NCI-H1048 (cell line): ENCODE measurements at regions not wholly inside any gene's neighbourhood (a gene's known extent, or its start where the extent isn't known, plus 50 kb on each side); places are given as distances from the start of the nearest gene placed in this dataset.
"Not testable (repeated sequence)": the region's sequence is repeated elsewhere in the genome, so short reads cannot be mapped to it uniquely, and the experiment has no call there.

Experiments used
- DNase-seq: peaks from one replicate; lab custom pipeline; 2025; lab: John Stamatoyannopoulos, UW

GRCh38 chr2:173550143-173550542, 195.5 kb downstream of the CDCA7 start:
- DNase-seq, result no peak

- no peak for DNase-seq
These were observed 197.9 kb downstream of the CDCA7 start for GRCh38 chr2:173552531-173552930.

- no peak for DNase-seq
These were observed 198.9 kb downstream of the CDCA7 start for GRCh38 chr2:173553593-173553992.

DNA sequence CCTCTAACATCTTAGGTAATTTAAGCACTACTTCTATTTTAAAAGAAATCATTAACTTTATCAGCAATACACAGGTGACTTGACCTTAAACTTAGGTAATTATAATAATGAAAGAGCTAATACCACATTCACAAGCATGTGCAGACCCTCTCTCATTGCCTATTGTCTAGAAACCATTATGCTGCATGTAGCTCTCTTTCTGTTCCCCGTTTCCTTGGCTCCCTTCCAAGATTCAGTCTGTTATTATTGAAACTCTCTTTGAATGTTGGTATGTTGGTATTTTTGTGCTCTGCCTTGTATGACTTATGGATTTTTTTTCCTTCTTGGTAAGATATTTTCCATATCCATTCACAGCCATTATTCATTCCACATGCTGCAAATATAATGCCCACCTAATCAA, 201.2 kb downstream of the CDCA7 start:
- DNase-seq, result no peak

DNA sequence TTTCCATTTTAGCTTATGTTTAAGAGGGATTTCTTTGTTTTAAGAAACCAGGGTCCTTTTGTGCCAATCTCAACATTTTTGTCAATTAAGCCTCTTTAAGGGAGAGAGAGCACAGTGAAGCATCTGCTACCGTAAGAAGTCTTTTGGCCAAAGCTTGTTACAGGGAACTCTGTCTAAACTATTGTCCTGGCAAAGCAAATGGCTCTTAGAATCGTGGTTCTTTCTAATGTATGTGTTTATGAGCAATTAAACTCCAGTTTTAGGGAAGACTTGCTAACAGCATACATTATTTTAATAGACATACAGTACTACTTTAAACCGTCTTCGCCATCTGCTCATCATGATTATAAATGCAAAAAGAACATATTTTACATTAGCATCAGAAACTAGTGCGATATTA, 202.1 kb downstream of the CDCA7 start:
- DNase-seq, result no peak

DNA sequence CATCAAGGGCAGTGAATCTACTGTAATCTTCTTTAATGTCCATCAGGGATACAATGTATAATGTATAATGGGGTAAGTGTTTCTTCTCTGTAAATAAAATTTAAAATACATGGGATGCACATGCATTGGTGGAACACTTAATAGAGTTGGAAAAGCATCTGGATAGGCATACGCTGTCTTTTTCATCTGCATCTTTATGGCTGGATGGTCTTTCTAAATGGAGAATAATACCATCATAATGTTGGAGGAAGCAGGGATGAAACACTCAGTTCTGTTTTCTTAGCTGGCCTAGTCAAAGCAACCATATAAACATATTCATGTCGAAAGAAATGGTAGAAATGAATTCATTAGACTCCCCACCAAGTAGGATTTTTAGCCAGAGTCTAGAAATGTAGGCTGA, 202.8 kb downstream of the CDCA7 start:
- DNase-seq, result no peak

DNA sequence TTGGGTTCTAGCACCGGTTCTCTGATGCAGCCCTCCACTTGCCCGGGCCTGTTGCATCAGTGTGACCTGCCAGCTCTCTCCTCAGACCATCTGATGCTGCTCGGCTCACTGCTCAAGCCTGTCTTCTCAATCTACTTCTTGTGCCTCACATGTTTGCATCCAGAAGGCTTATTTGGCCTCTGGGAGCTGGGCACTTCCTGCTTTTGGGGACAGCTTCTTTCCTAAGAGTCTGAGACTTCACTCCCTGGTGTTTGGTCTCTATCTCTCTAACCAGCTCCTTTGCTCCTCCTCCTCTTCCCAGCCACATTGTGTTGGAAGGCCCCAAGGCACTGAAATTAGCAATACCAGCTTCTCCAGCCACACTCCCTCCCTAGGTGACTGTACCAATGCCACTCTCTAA, 212.8 kb downstream of the CDCA7 start:
- no peak for DNase-seq

DNA sequence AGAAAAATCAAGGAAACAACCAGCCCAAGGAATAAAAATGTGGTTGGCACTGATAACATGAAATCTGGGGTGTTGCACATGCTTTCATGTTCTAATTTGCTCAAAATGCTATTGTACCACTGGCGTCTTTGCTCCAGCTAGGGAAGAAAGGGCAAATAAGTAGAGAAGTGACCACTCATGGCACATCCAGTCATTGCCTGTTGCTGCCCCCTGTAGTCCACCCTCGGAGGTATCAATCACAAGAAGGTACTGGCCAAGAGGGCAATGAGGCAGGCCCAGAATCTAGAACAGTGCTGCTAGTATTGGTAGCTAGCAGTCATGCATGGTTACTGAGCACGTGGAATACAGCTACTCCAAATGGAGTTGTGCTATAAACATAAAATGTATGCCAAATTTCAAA, 213.4 kb downstream of the CDCA7 start:
- DNase-seq, result no peak

GRCh38 chr2:173571021-173571821, 216.5 kb downstream of the CDCA7 start:
- no peak for DNase-seq

- DNase-seq, result no peak
These were observed 217.4 kb downstream of the CDCA7 start for GRCh38 chr2:173571887-173572680.

GRCh38 chr2:173572848-173573247, 218.2 kb downstream of the CDCA7 start:
- no peak for DNase-seq

- not testable (repeated sequence) for DNase-seq
These were observed 219.1 kb downstream of the CDCA7 start for GRCh38 chr2:173573782-173574181.

DNA sequence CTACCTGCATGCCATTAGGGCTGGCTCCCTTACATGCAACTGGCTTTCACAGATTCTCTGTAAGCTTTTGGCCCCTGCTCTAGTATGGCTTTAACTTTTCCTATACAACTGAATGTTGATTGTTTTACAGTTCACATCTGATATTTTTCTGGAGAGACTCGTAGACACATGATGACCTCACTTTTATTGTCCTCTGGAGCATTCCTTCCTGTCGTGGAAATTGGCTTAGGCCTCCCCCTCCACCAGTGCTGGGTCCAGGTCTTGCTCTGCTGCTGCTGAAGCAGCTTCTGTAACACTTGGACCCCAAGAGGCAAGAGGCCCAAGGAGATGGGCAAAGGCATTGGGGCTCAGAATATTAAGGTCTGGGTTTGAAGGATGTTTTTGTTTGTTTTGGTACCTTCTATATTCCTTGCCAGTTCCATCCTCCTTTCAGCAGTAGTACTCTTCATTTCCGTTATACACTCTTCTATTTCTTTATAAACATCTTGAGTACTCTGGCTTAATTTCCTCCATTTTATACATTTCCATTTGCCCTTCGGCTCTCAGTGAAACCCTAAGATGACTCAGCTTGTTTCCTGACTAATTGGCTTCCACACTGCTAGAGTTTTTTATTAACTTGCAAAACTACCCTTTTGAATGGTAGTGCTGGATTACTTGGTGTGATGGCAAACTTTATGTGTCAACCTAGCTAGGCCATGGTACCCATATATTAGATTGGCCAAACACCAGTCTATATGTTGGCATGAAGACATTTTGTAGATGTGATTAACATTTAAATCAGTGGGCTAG, 219.8 kb downstream of the CDCA7 start:
- DNase-seq, result no peak

DNA sequence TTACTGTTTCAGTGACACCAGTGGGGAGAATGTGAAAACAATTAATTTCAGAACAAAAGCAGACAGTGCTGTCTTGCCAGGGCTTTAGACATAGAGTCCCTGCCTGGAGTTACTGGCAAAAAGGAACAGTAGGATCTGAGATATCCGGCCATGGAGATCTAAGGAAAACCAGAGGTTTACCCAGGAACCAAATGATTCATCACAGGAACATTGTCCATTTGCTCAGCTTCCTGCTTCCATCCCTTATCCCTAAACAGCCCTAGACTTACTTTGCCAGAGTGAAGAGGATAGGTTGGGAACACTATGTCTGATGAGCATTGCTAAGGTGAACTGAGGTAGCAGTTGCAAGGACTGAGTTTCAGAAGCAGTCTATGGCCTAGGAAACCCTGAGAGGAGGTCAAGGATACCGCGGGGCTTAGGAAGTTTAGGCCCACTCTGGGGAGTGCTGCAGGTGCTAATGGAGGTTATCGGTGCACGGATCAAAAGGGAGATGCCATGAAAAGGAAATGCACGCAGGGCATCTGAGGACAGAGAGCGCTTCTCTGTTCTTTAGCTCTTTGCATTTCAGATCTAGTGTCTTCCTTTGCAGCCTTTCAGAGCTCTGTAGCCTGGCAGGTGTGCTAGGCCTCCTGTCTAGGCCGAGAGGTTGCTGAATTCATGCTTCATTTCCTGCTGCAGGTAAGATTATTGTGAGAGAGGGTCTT, 223.9 kb downstream of the CDCA7 start:
- DNase-seq, result no peak

GRCh38 chr2:173580351-173580750, 225.7 kb downstream of the CDCA7 start:
- no peak for DNase-seq

- DNase-seq, result no peak
These were observed 226.3 kb downstream of the CDCA7 start for GRCh38 chr2:173580956-173581355.

DNA sequence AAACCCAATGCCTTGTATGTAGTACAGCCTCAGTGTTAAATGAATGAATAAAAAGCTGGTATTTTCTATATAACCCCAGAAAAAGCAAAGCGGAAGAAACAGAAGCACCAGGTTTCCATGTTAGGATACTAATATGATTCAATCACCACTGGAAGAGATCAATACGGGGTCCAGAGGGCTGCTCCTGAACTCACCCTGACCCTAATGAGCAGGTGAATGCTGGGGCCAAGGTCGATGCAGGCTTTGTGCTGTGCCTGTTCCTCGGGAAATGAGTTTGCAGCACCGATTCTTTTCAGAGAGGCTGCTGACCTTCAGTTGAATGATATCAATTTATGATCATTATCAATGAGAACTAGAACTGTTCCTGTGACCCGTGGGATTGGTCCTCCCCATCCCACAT, 228.5 kb downstream of the CDCA7 start:
- no peak for DNase-seq

GRCh38 chr2:173584000-173584399, 229.3 kb downstream of the CDCA7 start:
- DNase-seq, result no peak

GRCh38 chr2:173584676-173585458, 230.2 kb downstream of the CDCA7 start:
- DNase-seq, result no peak

DNA sequence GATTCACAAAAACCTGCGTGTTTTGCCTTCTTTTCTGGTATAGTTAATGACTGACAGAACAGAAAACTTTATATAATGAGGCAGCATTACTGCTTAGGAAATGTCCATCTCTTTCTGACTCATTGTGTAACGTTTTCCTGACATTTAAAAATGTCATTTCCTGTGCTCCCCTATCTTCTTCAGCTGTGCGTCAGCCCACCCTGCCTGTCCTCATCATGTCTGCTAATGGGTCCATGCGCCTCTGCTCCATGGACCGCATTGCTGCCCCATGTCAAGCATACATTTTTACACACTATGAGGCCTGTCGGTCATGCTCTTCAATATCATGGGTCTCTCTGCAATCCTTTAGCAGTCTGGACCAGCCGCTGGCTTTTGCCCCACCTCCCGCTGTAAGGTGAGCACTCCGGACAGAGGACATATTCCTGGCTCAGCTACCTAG, 234.3 kb downstream of the CDCA7 start:
- no peak for DNase-seq
